ENCODE measurements at regions not wholly inside any gene's neighbourhood (a gene's known extent, or its start where the extent isn't known, plus 50 kb on each side); places are given as distances from the start of the nearest gene placed in this dataset.

GRCh38 chr1:10962483-10962882 is 50.0 kb upstream of the TARDBP start:
- DNase-seq (ENCODE audit: low spot score), result peak; percentile 79
